Gastrocnemius medialis (tissue), 4 donors: ENCODE measurements at regions not wholly inside any gene's neighbourhood (a gene's known extent, or its start where the extent isn't known, plus 50 kb on each side); places are given as distances from the start of the nearest gene placed in this dataset.

Experiments used
- ATAC-seq, 2 donors: fragments of 150-250 bp; one replicate each; pipeline ENCODE4 v1.9.1; 2016
- DNase-seq, 2 donors: peaks; one replicate each; pipeline ENCODE4 v3.0.0-alpha.2; 2019
- H3K27ac ChIP-seq, 4 donors: fragments of 200-600 bp; sonication (generic); 1 replicate in 1 of 4; 2 replicates in 3 of 4; pipeline ENCODE4 v1.5.1; 2016 to 2018; ENCODE audit warnings: mild to moderate bottlenecking in 2 of 4, moderate library complexity in 1 of 4
- H3K27me3 ChIP-seq, 3 donors: fragments of 200-600 bp; sonication (generic) in 2 of 3; 1 replicate in 1 of 3; 2 replicates in 2 of 3; pipeline versions ENCODE4 v1.5.1 to v1.6.0; 2016 to 2019; ENCODE audit warnings: mild to moderate bottlenecking in 1 of 3, moderate library complexity in 1 of 3
- H3K36me3 ChIP-seq, 2 donors: fragments of 200-600 bp; sonication (generic) in 1 of 2; one replicate each; pipeline ENCODE4 v1.5.1; 2017 to 2018
- H3K4me1 ChIP-seq, 2 donors: fragments of 200-600 bp; sonication (generic) in 1 of 2; one replicate each; pipeline ENCODE4 v1.5.1; 2016 to 2017; ENCODE audit warnings: mild to moderate bottlenecking in 2 of 2
- H3K4me3 ChIP-seq, 4 donors: fragments of 200-600 bp; sonication (generic) in 3 of 4; 1 replicate in 1 of 4; 2 replicates in 3 of 4; pipeline ENCODE4 v1.5.1; 2016 to 2019; ENCODE audit warnings: mild to moderate bottlenecking in 2 of 4
- H3K9me3 ChIP-seq, 3 donors: fragments of 200-600 bp; sonication (generic) in 2 of 3; 1 replicate in 1 of 3; 2 replicates in 2 of 3; pipeline ENCODE4 v1.5.1; 2016 to 2019
- POLR2A ChIP-seq, 2 donors: fragments of 450-650 bp; IDR thresholded peaks; one replicate each; pipeline ENCODE4 v1.6.1; 2017; ENCODE audit warnings: antibody characterized with exemption in 2 of 2, mild to moderate bottlenecking in 2 of 2, moderate library complexity in 2 of 2
- in situ Hi-C, 4 donors: fragments of 200-750 bp; cut with MboI; loops; one replicate each; pipeline versions ENCODE4 v1.15.0 to v1.8.0; 2017; ENCODE audit warnings: low sequenced_read_pairs in 4 of 4
- intact Hi-C: fragments of 100-400 bp; cut with DNase I; formaldehyde crosslinking; loops from one replicate; pipeline ENCODE4 v1.15.1; 2023; ENCODE audit warnings: low total_unique reads
- TF ChIP-seq, protein P1 (sequence below), 5 experiments: fragments of 450-650 bp in 3 of 5; fragments of 200-600 bp in 2 of 5; sonication (generic) in 2 of 5; IDR thresholded peaks in 4 of 5; conservative IDR thresholded peaks in 1 of 5; 1 replicate in 4 of 5; 2 replicates in 1 of 5; pipeline ENCODE4 v1.5.1; 2016 to 2019; ENCODE audit warnings: antibody characterized with exemption in 5 of 5, mild to moderate bottlenecking in 3 of 5, moderate library complexity in 3 of 5

DNA sequence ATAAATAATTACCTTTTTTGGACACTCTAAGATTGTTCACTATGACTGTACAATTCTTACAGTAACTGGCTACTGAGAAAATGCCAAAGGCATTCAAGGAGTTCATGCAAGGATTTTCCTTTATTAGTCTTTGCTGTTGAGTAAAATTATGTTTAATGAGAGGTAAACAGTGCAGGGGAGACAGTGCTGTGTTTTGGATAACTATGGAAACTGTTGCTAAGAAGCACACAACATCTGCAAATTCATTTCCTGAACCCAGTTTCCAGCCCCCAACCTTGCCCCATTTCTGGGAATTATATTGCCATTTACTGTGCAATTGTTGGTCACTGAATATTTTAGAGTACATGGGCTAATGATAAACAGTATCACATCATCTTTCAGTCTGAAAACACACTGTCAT, 1005.8 kb downstream of the TRHDE start:
- no peak for TF ChIP-seq POLR2A (IDR thresholded peaks at IDR 0.05)
- TF ChIP-seq, protein P1, sequence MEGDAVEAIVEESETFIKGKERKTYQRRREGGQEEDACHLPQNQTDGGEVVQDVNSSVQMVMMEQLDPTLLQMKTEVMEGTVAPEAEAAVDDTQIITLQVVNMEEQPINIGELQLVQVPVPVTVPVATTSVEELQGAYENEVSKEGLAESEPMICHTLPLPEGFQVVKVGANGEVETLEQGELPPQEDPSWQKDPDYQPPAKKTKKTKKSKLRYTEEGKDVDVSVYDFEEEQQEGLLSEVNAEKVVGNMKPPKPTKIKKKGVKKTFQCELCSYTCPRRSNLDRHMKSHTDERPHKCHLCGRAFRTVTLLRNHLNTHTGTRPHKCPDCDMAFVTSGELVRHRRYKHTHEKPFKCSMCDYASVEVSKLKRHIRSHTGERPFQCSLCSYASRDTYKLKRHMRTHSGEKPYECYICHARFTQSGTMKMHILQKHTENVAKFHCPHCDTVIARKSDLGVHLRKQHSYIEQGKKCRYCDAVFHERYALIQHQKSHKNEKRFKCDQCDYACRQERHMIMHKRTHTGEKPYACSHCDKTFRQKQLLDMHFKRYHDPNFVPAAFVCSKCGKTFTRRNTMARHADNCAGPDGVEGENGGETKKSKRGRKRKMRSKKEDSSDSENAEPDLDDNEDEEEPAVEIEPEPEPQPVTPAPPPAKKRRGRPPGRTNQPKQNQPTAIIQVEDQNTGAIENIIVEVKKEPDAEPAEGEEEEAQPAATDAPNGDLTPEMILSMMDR (IDR thresholded peaks at IDR 0.05 in 4 of 5, conservative IDR thresholded peaks at IDR 0.05 in 1 of 5): no peak
- Histone ChIP-seq H3K4me1 (no peaks in the 10 kb centered on the region), H3K27ac (no peak overlapping the region), H3K9me3 (no peaks in the 10 kb centered on the region), H3K4me3 (no peak overlapping the region), H3K27me3 (no peaks in the 10 kb centered on the region), H3K36me3 (no peaks in the 10 kb centered on the region)
- intact Hi-C loops (no loop called here), in situ Hi-C loops (no loop called here)
- DNase-seq (no peak), ATAC-seq (no peak)

DNA sequence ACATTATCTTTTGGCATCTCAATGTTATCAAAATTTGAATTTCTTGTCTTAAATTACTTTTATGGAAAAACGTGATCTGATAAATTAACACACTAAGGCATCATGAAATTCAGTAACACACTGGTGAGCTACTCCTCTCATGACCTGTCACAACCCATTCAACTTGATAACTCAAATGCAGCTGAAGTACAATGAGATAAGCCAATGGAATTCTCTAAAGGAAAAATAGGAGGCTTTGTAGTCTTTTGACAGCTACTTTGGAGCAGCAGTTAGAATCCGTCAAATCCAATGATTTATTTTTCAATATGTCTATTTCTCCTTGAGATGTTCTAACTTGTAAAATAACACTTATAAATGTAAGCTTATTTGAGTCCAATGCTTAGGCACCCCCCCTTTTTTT, 1029.4 kb downstream of the TRHDE start:
- Histone ChIP-seq H3K4me1 (no peaks in the 10 kb centered on the region), H3K27me3 (no peaks in the 10 kb centered on the region), H3K9me3 (no peaks in the 10 kb centered on the region), H3K4me3 (no peak overlapping the region), H3K27ac (no peak overlapping the region), H3K36me3 (no peaks in the 10 kb centered on the region)
- intact Hi-C loops: no loop called here
- ATAC-seq (no peak), DNase-seq (no peak)
- TF ChIP-seq, protein P1 (IDR thresholded peaks at IDR 0.05 in 4 of 5, conservative IDR thresholded peaks at IDR 0.05 in 1 of 5): no peak
- no peak for TF ChIP-seq POLR2A (IDR thresholded peaks at IDR 0.05)
- in situ Hi-C loops: no loop called here

DNA sequence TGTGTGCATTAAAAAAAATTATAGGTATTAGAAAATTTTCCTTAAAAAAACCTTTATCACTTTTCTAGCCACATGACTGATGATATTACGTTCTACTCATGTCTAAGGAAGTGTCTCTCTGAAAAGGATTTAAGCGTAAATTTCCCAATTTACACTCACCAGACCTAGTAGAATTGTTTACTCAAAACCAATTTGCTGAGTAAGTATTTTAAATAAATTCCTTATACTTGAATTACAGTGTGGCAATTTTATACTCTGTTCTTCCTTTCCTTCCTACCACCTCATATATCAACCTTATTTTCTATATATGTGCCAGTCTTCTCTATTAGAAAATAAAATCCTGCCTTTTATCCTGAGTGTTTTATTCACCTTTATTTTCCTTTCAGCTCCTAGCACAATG, 1035.1 kb downstream of the TRHDE start:
- Histone ChIP-seq H3K4me1 (no peaks in the 10 kb centered on the region), H3K27me3 (no peaks in the 10 kb centered on the region), H3K27ac (no peak overlapping the region), H3K9me3 (no peaks in the 10 kb centered on the region), H3K36me3 (no peaks in the 10 kb centered on the region), H3K4me3 (no peak overlapping the region)
- intact Hi-C loops (no loop called here), in situ Hi-C loops (no loop called here)
- DNase-seq: no peak
- ATAC-seq: no peak
- TF ChIP-seq, protein P1 (IDR thresholded peaks at IDR 0.05 in 4 of 5, conservative IDR thresholded peaks at IDR 0.05 in 1 of 5): no peak
- no peak for TF ChIP-seq POLR2A (IDR thresholded peaks at IDR 0.05)

DNA sequence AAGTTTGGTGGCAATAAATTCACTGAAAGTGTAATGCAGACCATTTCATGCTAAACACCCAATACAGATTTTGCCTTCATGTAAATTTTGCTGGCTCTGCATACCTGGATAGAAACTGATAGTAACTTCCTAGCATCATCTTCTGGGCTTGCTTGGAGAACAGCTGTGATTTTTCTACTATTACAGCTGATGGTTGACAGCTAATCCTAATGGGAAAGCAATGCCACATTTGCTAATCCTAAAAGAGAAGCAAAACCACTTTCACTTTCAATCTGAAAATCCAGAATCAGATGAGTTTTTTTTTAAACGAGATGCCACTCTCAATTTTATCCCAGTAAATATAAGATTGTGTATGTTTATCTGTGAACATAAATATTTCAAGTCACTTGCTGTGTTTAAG, 1035.9 kb downstream of the TRHDE start:
- no peaks in the 10 kb centered on the region for H3K36me3 ChIP-seq
- H3K4me3 ChIP-seq: no peak overlapping the region
- in situ Hi-C loops (no loop called here), intact Hi-C loops (no loop called here)
- H3K27ac ChIP-seq: no peak overlapping the region
- H3K27me3 ChIP-seq: no peaks in the 10 kb centered on the region
- no peaks in the 10 kb centered on the region for H3K9me3 ChIP-seq
- H3K4me1 ChIP-seq: no peaks in the 10 kb centered on the region
- ATAC-seq (no peak), DNase-seq (no peak)
- TF ChIP-seq, protein P1 (IDR thresholded peaks at IDR 0.05 in 4 of 5, conservative IDR thresholded peaks at IDR 0.05 in 1 of 5): no peak
- TF ChIP-seq POLR2A (IDR thresholded peaks at IDR 0.05): no peak

DNA sequence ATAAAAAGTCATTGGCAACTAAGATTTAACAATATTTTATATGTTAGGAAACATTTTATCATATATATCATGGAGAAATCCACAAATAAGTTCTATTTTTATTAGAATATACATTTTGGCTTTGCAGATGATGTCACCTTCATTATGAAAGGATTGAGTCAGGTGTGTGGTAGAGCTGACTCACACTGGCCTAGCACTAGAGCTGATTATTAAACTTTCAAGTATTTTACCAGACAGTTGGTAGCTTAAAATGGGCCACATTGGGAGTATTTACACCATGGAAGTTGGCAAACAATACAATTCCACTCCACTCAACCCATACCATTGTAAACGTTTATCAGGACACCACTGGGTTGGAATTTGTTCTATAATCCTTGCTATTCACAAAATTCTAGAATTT, 1036.6 kb downstream of the TRHDE start:
- in situ Hi-C loops (no loop called here), intact Hi-C loops (no loop called here)
- H3K36me3 ChIP-seq: no peaks in the 10 kb centered on the region
- no peaks in the 10 kb centered on the region for H3K4me1 ChIP-seq
- no peaks in the 10 kb centered on the region for H3K27me3 ChIP-seq
- ATAC-seq (no peak), DNase-seq (no peak)
- H3K4me3 ChIP-seq: no peak overlapping the region
- no peak overlapping the region for H3K27ac ChIP-seq
- TF ChIP-seq, protein P1 (IDR thresholded peaks at IDR 0.05 in 4 of 5, conservative IDR thresholded peaks at IDR 0.05 in 1 of 5): no peak
- TF ChIP-seq POLR2A (IDR thresholded peaks at IDR 0.05): no peak
- H3K9me3 ChIP-seq: no peaks in the 10 kb centered on the region
